ENCODE measurements at regions not wholly inside any gene's neighbourhood (a gene's known extent, or its start where the extent isn't known, plus 50 kb on each side); places are given as distances from the start of the nearest gene placed in this dataset.

GRCh38 chr10:129101232-129101980, 365.6 kb upstream of the MGMT start:
- no peak for FAIRE-seq

GRCh38 chr10:129102906-129103693, 363.9 kb upstream of the MGMT start:
- FAIRE-seq, result no peak

- no peak for FAIRE-seq
These were observed 362.6 kb upstream of the MGMT start for GRCh38 chr10:129104266-129105045.

DNA sequence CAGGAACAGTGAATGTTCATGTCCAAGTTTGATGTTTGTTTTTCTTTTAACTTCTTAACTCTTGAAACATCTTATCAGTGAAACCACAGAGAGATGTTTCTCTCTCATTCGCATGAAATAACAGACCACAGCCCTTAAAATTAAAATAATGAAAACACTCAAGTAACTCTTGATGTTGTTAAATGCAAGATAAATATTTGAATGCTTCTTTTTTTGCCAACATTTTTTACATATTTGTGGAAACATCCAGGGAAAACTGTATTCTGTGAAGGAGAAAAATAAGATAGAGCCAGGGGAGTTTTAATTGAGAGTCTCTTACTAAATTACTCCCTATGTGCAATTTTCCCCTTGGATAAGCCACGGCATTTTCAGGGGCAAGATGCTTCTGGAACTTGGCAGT, 361.8 kb upstream of the MGMT start:
- no peak for FAIRE-seq

- no peak for FAIRE-seq
These were observed 360.7 kb upstream of the MGMT start for GRCh38 chr10:129106314-129106713.

DNA sequence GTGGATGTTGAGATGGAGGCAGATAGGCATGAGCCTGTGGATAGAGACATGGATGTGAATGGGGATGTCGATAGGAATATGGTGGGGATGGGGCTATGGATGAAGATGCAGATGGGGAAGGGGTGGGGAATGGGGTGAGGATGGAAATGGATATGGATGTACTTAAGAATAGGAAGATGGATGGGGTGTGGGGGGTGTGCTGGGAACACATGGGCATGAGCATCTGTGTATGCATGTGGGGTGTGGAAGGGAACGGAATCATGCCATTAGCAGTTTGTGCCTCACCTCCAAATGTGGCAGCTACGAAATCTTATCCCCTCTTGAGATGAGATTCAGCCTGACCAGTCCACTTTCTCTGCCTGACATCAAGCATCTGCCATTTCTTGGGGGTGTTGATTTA, 359.5 kb upstream of the MGMT start:
- FAIRE-seq, result no peak

GRCh38 chr10:129108378-129108777, 358.7 kb upstream of the MGMT start:
- FAIRE-seq, result no peak

GRCh38 chr10:129108994-129109393, 358.0 kb upstream of the MGMT start:
- no peak for FAIRE-seq

DNA sequence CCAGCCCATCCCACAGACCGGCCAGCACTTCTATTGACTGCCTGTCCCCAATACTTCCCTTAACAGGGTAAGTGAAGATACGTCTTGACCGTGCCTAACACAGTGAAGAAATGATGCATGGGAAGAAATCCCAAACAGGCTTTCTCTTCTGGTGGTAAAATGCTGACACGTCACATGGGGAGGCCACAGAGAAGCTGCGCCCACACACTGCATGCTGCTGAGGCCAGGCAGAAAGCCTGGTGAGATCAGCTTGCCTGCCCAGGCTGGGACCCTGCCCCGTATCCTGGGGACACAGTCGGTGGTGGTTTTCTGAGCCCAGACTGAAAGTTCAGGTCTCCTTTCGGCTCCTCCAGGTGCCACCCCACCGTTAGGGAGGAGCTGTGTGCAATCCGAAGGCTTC, 356.3 kb upstream of the MGMT start:
- no peak for FAIRE-seq

- FAIRE-seq, result no peak
These were observed 355.1 kb upstream of the MGMT start for GRCh38 chr10:129111922-129112321.

DNA sequence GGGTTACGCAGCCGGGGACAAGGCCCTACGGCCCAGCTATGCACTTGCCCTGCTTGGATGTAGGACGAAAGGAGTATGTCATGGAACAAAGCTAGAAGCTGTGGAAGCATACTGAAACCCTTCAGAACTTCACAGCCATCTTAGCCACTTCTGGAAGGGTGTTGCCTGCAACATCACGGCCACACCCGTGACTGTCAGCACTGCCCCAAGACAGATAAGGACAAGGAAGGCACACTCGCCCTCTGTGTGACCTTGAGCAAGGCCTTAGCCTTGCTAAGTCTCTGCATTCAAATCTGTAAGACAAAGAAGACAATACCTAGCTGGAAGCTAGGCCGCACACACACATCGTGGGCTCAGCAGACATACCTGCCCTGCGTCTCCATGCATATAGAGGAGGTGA, 352.5 kb upstream of the MGMT start:
- no peak for FAIRE-seq

DNA sequence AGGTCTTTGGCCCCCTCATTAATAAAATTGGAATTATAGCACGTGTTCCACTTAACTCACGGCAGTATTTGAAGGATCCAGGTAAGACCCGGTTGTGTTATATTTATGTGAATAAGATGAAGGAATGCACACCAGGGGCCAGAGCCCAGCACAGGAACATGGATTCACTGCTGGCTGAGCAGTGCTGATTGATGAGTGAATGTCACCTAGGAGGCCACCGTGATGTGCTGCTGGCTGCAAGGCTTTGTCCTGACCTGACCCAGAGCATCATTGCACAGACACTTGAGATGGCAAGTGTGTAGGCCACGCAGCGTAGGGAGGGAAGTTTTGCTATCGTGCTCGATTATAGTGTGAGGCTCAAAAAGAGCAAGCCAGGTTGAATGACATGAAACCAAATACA, 350.7 kb upstream of the MGMT start:
- FAIRE-seq, result no peak

DNA sequence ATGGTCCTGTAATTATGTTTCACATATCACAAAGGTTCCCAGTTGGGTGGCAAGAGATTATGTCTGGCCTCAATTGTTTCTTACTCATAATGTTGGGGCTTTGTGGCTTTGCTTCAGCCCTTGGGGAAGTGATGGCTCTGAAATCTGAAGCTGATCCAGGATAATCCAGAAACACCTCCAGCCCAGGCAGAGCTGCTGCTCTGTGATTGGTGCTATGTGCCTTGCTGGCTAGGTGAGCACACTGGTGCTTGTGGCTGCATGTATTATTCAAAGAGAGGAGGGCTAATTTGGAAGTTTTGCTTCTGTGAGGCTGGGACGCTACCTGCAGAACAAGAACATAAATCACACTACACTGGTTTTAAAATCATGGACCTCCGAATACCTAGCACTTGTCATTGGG, 346.6 kb upstream of the MGMT start:
- no peak for FAIRE-seq

GRCh38 chr10:129122846-129123245, 344.2 kb upstream of the MGMT start:
- FAIRE-seq, result no peak

DNA sequence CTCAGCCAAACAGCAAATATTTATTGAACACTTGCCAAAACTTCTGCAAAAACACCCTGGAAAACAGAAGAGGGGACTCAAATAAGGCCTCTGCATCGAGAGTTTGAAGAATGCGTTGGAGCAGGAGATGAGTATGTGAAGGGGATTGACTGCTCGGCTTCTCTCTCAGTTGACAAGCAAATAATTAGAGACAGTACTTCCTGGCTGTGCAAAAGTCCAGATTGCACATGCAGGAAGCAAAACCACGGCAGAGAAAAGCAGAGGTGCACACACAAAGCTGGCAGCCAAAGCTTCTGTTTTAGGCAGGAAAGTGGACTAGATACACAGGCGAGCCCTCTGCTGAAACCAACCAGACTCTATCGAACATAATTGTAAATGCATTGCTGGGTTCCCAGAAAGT, 343.6 kb upstream of the MGMT start:
- no peak for FAIRE-seq

DNA sequence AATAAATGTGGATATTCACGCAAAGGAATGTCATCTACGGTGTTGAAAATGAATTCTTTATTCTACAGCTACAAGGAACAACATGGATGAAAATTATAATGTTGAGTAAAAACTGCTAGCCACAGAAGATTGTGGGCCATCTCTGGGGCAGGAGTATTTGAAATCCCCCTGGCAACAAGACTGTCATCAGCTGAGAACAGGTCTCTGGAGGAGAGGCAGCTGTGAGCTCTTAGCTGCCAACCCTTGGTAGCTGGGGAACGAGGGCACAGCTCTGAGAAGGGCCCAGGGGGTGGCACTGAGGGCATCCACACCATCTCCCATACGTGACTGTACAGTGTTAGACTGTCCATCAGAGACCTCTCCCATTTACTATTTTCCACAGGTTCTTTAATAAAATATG, 340.1 kb upstream of the MGMT start:
- no peak for FAIRE-seq

DNA sequence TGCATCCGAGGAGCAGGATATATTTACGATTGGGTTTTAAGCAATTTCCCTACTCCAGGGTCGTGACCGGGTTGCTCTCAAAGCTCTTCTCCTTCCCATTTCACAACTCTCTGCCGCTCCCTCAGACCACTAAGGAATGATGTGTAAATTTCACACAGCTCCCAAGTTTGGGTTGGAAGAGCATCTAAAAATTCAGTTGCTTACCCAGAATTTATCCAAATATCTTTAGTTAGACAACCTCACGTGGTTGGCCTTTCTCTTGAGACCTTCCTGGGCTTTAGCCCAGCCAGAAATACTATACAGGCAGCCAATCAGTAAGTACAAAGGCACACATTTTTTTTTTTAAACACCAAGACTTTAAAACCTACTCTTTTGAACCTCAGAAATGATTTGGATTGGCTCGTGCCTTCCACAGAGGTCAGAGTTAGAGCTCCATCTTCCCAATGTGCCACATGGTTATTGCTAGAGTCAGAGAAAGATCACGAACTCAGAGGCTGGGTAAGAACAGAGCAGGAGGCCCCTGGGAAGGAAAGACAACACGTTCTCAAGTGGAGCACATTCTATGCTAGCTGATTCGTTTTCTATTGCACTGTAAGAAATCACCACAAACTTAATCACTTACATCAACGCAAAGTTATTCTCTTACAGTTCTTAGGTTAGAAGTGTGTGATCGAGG, 335.4 kb upstream of the MGMT start:
- FAIRE-seq, result no peak

GRCh38 chr10:129133856-129134255, 333.2 kb upstream of the MGMT start:
- no peak for FAIRE-seq

DNA sequence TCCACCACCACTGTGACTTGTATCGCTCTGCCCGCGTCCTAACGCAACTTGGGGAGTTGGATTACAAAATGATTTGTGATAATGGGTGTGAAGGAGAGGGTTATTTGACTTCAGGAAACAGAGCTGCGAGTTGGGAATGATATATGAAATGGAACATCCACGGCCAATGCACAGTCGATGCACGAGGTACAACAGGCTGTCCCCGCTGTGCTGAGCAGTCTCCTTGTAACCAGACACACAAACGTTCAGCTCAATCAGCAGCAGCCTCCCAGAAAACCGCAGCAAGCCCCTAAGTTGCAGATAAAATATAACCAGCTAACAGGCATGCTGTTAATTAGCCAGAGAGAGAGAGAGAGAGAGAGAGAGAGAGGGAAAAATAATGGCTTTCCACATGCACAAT, 332.7 kb upstream of the MGMT start:
- no peak for FAIRE-seq

- no peak for FAIRE-seq
These were observed 331.4 kb upstream of the MGMT start for GRCh38 chr10:129135624-129136023.

DNA sequence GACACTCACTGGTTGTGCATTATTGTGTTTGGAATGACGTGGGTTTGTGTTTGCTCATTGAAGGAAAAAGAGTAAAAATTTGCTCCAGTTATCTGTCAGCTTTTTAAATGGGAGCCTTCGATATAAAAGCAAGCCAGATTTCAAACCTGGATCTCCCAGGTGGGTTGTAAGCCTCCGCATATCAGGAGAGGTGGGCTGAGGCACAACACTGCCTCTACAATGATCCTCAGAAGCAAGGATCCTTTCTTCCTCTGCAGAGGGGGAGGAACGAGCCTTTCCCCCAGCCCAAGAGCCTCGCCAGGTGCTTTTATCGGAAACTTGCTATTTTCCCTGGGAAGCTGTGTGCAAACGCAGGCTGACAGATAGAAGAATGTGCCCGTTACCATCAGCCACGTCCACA, 331.0 kb upstream of the MGMT start:
- FAIRE-seq, result no peak

- no peak for FAIRE-seq
These were observed 330.1 kb upstream of the MGMT start for GRCh38 chr10:129136951-129137350.
